HepG2 (cell line): ENCODE measurements at regions not wholly inside any gene's neighbourhood (a gene's known extent, or its start where the extent isn't known, plus 50 kb on each side); places are given as distances from the start of the nearest gene placed in this dataset.

Source experiments
- CTCF ChIP-seq: sonication (generic); formaldehyde crosslinking; IDR thresholded peaks from 2 replicates; pipeline ENCODE4 v1.5.0; 2020; ENCODE audit warnings: mild to moderate bottlenecking, missing genetic modification reagents, moderate library complexity
- ELF1 ChIP-seq: sonication (generic); formaldehyde crosslinking; IDR thresholded peaks from 2 replicates; pipeline ENCODE4 v1.4.0; 2020; ENCODE audit warnings: missing genetic modification reagents
- FOXA1 ChIP-seq, 2 experiments: fragments of 450-650 bp in 1 of 2; sonication (generic) in 1 of 2; formaldehyde crosslinking in 1 of 2; IDR thresholded peaks; 2 replicates each; pipeline versions ENCODE4 v1.4.0 to v1.6.1; 2016 to 2020; ENCODE audit warnings: missing genetic modification reagents in 1 of 2
- MXD3 ChIP-seq: IDR thresholded peaks from 2 replicates; pipeline ENCODE4 v1.6.1; 2016; ENCODE audit warnings: mild to moderate bottlenecking, missing biosample characterization, missing genetic modification reagents
- THAP7 ChIP-seq: sonication (generic); formaldehyde crosslinking; IDR thresholded peaks from 2 replicates; pipeline ENCODE4 v1.8.1; 2023; ENCODE audit warnings: mild to moderate bottlenecking, missing genetic modification reagents
- TIGD3 ChIP-seq: sonication (generic); formaldehyde crosslinking; IDR thresholded peaks from 2 replicates; pipeline ENCODE4 v1.5.1; 2020; ENCODE audit warnings: mild to moderate bottlenecking, missing genetic modification reagents, borderline replicate concordance
- ZNF138 ChIP-seq: sonication (generic); formaldehyde crosslinking; IDR thresholded peaks from 2 replicates; pipeline ENCODE4 v1.5.0; 2020; ENCODE audit warnings: mild to moderate bottlenecking, low read depth, missing genetic modification reagents
- ZNF326 ChIP-seq: sonication (generic); formaldehyde crosslinking; IDR thresholded peaks from 2 replicates; pipeline ENCODE4 v1.4.0; 2020; ENCODE audit warnings: missing genetic modification reagents, borderline replicate concordance

GRCh38 chr12:69105101-69105962, 134.0 kb upstream of the CPSF6 start:
- TF ChIP-seq MXD3 (CRISPR knock-in tag) = no peak
- TF ChIP-seq ZNF138 (CRISPR knock-in tag) = no peak
- TF ChIP-seq ZNF326 (CRISPR knock-in tag) = no peak
- no peak for TF ChIP-seq TIGD3 (CRISPR knock-in tag)
- TF ChIP-seq CTCF (CRISPR knock-in tag) = no peak
- TF ChIP-seq THAP7 (CRISPR knock-in tag) = no peak
- TF ChIP-seq ELF1 (CRISPR knock-in tag) = no peak
- TF ChIP-seq FOXA1 (IDR thresholded peaks at IDR 0.05) = no peak
- no peak for TF ChIP-seq FOXA1 (CRISPR knock-in tag; IDR thresholded peaks at IDR 0.05)
